Calu3 (cell line): ENCODE measurements at regions not wholly inside any gene's neighbourhood (a gene's known extent, or its start where the extent isn't known, plus 50 kb on each side); places are given as distances from the start of the nearest gene placed in this dataset.
"Not testable (repeated sequence)": the region's sequence is repeated elsewhere in the genome, so short reads cannot be mapped to it uniquely, and the experiment has no call there.

Source experiments
- BruUV-seq: library from RNA; stranded (reverse); fragments of 400-500 nt; replicated peaks from 2 replicates; lab custom pipeline; 2021; lab: Mats Ljungman, UMichigan
- CTCF ChIA-PET: fragments of 300-600 bp; sonication (Branson Sonifier 250); formaldehyde crosslinking; loops from one replicate; lab custom pipeline; 2022; ENCODE audit warnings: antibody characterized with exemption; lab: Charles Lee
- DNase-seq: peaks from one replicate; pipeline ENCODE4 v3.0.0; 2022
- H3K27ac Mint-ChIP-seq: one replicate; pipeline ENCODE4 v1.8.0; 2022; ENCODE audit warnings: mixed read lengths; ENCODE audit not compliant: unreplicated experiment
- H3K27me3 Mint-ChIP-seq: one replicate; pipeline ENCODE4 v1.8.0; 2022; ENCODE audit warnings: mixed read lengths; ENCODE audit not compliant: unreplicated experiment
- H3K36me3 Mint-ChIP-seq: one replicate; pipeline ENCODE4 v1.8.0; 2022; ENCODE audit warnings: mild to moderate bottlenecking, moderate library complexity, mixed read lengths; ENCODE audit not compliant: insufficient read depth, unreplicated experiment
- H3K4me1 Mint-ChIP-seq: one replicate; pipeline ENCODE4 v1.8.0; 2022; ENCODE audit warnings: mild to moderate bottlenecking, low read depth, mixed read lengths; ENCODE audit not compliant: unreplicated experiment
- H3K4me3 Mint-ChIP-seq: one replicate; pipeline ENCODE4 v1.8.0; 2022; ENCODE audit warnings: mild to moderate bottlenecking, low read depth, moderate library complexity, mixed read lengths; ENCODE audit not compliant: unreplicated experiment
- H3K9me3 Mint-ChIP-seq: one replicate; pipeline ENCODE4 v1.8.0; 2022; ENCODE audit warnings: low read depth, mixed read lengths; ENCODE audit not compliant: unreplicated experiment
- intact Hi-C: fragments of 100-400 bp; cut with micrococcal nuclease; formaldehyde crosslinking; loops from one replicate; pipeline ENCODE4 v1.10.0; 2022; ENCODE audit not compliant: unreplicated experiment
- TF ChIP-seq, protein P1 (sequence below): fragments of 200-600 bp; IDR thresholded peaks from one replicate; pipeline ENCODE4 v1.8.0; 2022; ENCODE audit warnings: antibody characterized with exemption; ENCODE audit not compliant: unreplicated experiment

DNA sequence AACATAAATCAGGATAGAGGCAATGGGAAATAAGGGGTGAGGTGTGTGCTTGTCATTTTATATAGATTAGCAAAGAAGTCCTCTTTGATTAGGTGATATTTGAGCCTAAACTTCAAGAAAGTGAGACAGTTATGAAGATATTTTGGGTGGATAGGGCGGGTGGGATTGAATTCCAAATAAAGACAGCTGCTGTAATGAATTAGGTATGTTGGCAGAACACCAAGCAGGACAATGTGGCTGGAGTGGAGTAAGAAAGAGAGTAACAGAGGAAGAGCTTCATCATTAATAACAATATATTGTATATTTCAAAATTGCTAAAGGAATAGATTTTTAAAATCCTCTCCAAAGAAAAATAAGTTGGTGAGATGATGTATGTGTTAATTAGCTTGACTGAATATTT, 91.0 kb upstream of the CENPE start:
- TF ChIP-seq, protein P1, sequence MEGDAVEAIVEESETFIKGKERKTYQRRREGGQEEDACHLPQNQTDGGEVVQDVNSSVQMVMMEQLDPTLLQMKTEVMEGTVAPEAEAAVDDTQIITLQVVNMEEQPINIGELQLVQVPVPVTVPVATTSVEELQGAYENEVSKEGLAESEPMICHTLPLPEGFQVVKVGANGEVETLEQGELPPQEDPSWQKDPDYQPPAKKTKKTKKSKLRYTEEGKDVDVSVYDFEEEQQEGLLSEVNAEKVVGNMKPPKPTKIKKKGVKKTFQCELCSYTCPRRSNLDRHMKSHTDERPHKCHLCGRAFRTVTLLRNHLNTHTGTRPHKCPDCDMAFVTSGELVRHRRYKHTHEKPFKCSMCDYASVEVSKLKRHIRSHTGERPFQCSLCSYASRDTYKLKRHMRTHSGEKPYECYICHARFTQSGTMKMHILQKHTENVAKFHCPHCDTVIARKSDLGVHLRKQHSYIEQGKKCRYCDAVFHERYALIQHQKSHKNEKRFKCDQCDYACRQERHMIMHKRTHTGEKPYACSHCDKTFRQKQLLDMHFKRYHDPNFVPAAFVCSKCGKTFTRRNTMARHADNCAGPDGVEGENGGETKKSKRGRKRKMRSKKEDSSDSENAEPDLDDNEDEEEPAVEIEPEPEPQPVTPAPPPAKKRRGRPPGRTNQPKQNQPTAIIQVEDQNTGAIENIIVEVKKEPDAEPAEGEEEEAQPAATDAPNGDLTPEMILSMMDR, result no peak
- CTCF ChIA-PET, result interaction anchor here (0.6 kb wide), 1 partner anchor 300 kb away, joined by 7 read pairs; no protein-coding TSS in a partner anchor

DNA sequence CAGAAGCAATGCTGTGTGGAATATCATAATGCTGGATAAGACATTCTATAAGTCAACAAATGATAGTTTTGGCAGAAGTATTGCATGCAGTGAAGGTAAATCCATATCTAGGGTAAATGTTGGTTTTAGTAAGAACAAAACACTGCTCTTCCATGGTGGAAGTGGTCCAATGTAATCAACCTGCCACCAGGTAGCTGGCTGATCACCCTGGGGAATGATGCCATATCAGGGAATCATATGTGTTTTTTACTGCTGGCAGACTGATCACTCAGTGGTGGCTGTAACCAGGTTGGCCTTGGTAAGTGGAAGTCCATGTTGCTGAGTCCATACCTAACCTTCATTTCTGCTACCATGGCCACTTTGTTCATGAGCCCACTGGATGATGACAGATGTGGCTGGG, 74.0 kb upstream of the CENPE start:
- H3K4me1 Mint-ChIP-seq, result no peaks in the 10 kb centered on the region
- TF ChIP-seq, protein P1, result no peak
- BruUV-seq, result no TSS peak
- intact Hi-C loops, result no loop called here
- no peak overlapping the region for H3K4me3 Mint-ChIP-seq
- no peak overlapping the region for H3K27ac Mint-ChIP-seq
- no peaks in the 10 kb centered on the region for H3K9me3 Mint-ChIP-seq
- no peak for DNase-seq
- no peaks in the 10 kb centered on the region for H3K27me3 Mint-ChIP-seq
- CTCF ChIA-PET, result no interaction called here
- no peaks in the 10 kb centered on the region for H3K36me3 Mint-ChIP-seq

More for the DNA sequence above, 91.0 kb upstream of the CENPE start:
- Mint-ChIP-seq H3K4me1 (peaks cover 4% of the 10 kb centered on the region), H3K27me3 (no peaks in the 10 kb centered on the region), H3K4me3 (no peak overlapping the region), H3K27ac (no peak overlapping the region), H3K36me3 (no peaks in the 10 kb centered on the region), H3K9me3 (peaks cover 2% of the 10 kb centered on the region)
- DNase-seq, result no peak
- no TSS peak for BruUV-seq
- intact Hi-C loops, result no loop called here

DNA sequence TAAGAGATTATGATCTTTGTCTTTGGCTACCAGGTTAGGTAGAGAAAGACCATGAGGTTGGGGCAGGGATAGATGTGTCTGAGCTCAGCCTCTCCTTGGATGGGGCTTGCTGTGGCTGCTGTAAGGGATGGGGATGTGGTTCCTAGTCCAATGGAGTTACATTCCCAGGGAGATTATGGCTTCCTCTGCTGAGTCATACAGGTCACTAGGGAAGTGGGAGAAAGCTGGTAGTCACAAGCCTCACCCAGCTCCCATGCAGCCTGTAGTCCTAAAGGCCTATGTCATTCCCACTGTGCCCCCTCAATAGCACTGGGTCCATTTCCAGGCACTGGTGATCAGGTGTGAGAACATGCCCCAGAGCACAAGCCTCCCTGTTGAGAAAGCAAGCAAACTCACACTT, 70.6 kb upstream of the CENPE start:
- no TSS peak for BruUV-seq
- CTCF ChIA-PET, result no interaction called here
- H3K36me3 Mint-ChIP-seq, result no peaks in the 10 kb centered on the region
- no peaks in the 10 kb centered on the region for H3K27me3 Mint-ChIP-seq
- intact Hi-C loops, result no loop called here
- TF ChIP-seq, protein P1, result no peak
- DNase-seq, result no peak
- H3K4me3 Mint-ChIP-seq, result no peak overlapping the region
- peaks cover under 1% of the 10 kb centered on the region for H3K9me3 Mint-ChIP-seq
- H3K27ac Mint-ChIP-seq, result no peak overlapping the region
- H3K4me1 Mint-ChIP-seq, result no peaks in the 10 kb centered on the region

DNA sequence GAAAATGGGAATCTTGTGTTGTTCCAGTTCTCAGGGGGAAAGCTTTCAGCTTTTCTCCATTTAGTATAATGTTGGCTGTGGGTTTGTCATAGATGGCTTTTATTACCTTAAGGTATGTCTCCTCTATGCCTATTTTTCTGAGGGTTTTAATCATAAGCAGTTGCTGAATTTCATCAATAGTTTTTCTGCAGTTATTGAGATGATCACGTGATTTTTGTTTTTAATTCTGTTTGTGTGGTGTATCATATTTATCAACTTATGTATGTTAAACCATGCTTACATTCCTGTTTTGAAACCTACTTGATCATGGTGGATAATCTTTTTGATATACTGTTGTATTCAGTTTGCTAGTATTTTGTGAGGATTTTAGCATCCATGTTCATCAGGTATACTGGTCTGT, 66.8 kb upstream of the CENPE start:
- Mint-ChIP-seq H3K36me3 (no peaks in the 10 kb centered on the region), H3K27me3 (no peaks in the 10 kb centered on the region), H3K4me3 (no peak overlapping the region), H3K4me1 (no peaks in the 10 kb centered on the region), H3K27ac (no peak overlapping the region), H3K9me3 (peaks cover 4% of the 10 kb centered on the region)
- intact Hi-C loops, result no loop called here
- CTCF ChIA-PET, result no interaction called here
- no peak for DNase-seq
- TF ChIP-seq, protein P1, result no peak
- BruUV-seq, result no TSS peak

DNA sequence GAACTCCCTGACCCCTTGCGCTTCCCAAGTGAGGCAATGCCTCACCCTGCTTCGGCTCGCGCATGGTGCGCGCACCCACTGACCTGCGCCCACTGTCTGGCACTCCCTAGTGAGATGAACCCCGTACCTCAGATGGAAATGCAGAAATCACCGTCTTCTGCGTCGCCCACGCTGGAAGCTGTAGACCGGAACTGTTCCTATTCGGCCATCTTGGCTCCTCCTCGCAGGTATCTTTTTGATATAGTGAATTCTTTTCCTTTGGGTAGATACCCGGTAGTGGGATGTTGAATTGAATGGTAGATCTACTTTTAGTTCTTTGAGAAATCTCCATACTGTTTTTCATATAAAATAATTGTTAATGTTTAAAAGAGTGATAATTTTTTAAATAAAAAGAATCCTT, 57.9 kb upstream of the CENPE start:
- H3K36me3 Mint-ChIP-seq, H3K27me3 Mint-ChIP-seq, BruUV-seq, H3K9me3 Mint-ChIP-seq, DNase-seq, H3K4me3 Mint-ChIP-seq, H3K4me1 Mint-ChIP-seq, H3K27ac Mint-ChIP-seq, CTCF ChIA-PET, intact Hi-C loops: not testable (repeated sequence)
